MCF 10A (cell line): ENCODE measurements at regions not wholly inside any gene's neighbourhood (a gene's known extent, or its start where the extent isn't known, plus 50 kb on each side); places are given as distances from the start of the nearest gene placed in this dataset.

Source experiments
- BruUV-seq: library from RNA; stranded (reverse); fragments of 400-500 nt; replicated peaks from 2 replicates; lab custom pipeline; 2021; lab: Mats Ljungman, UMichigan
- CTCF ChIA-PET: fragments of 300-600 bp; sonication (Branson Sonifier 250); formaldehyde crosslinking; extraction: SDS; loops from one replicate; lab custom pipeline; 2021; ENCODE audit warnings: antibody characterized with exemption, inconsistent platforms; lab: Yijun Ruan, JAX
- POLR2A ChIA-PET: fragments of 300-600, 350-650 bp; sonication (Branson Sonifier 250); formaldehyde crosslinking; extraction: SDS; loops from one replicate; lab custom pipeline; 2020; ENCODE audit warnings: antibody characterized with exemption, inconsistent platforms; lab: Yijun Ruan, JAX
- DNase-seq: peaks from one replicate; pipeline ENCODE4 v3.0.0-alpha.2; 2018; ENCODE audit not compliant: unreplicated experiment
- H3K27ac Mint-ChIP-seq: one replicate; pipeline ENCODE4 v1.8.0; 2022; ENCODE audit warnings: mild to moderate bottlenecking, low read depth, mixed read lengths; ENCODE audit not compliant: unreplicated experiment
- H3K27me3 Mint-ChIP-seq: one replicate; pipeline ENCODE4 v1.8.0; 2022; ENCODE audit warnings: mixed read lengths; ENCODE audit not compliant: insufficient read depth, unreplicated experiment
- H3K36me3 Mint-ChIP-seq: one replicate; pipeline ENCODE4 v1.8.0; 2022; ENCODE audit warnings: mild to moderate bottlenecking, moderate library complexity, mixed read lengths; ENCODE audit not compliant: insufficient read depth, unreplicated experiment
- H3K4me1 Mint-ChIP-seq: one replicate; pipeline ENCODE4 v1.8.0; 2022; ENCODE audit warnings: mixed read lengths; ENCODE audit not compliant: insufficient read depth, unreplicated experiment
- H3K4me3 Mint-ChIP-seq: one replicate; pipeline ENCODE4 v1.8.0; 2022; ENCODE audit warnings: mild to moderate bottlenecking, moderate library complexity, mixed read lengths; ENCODE audit not compliant: unreplicated experiment
- H3K9me3 Mint-ChIP-seq: one replicate; pipeline ENCODE4 v1.8.0; 2022; ENCODE audit warnings: mixed read lengths; ENCODE audit not compliant: unreplicated experiment
- CTCF ChIP-seq: fragments of 200-600 bp; IDR thresholded peaks from one replicate; pipeline ENCODE4 v1.8.0; 2022; ENCODE audit warnings: antibody characterized with exemption, mild to moderate bottlenecking; ENCODE audit not compliant: unreplicated experiment
- intact Hi-C: fragments of 100-400 bp; cut with micrococcal nuclease; formaldehyde crosslinking; loops from 2 replicates; pipeline ENCODE4 v1.14.1; 2022

GRCh38 chr1:191026828-191027227 lies 549.2 kb upstream of the BRINP3 start:
- no peaks in the 10 kb centered on the region for H3K27me3 Mint-ChIP-seq
- no peak overlapping the region for H3K4me3 Mint-ChIP-seq
- no TSS peak for BruUV-seq
- intact Hi-C loops = no loop called here
- H3K4me1 Mint-ChIP-seq = peaks cover 14% of the 10 kb centered on the region
- peaks cover 23% of the 10 kb centered on the region for H3K9me3 Mint-ChIP-seq
- H3K27ac Mint-ChIP-seq = no peak overlapping the region
- no peak for DNase-seq
- ChIA-PET CTCF (no interaction called here), POLR2A (no interaction called here)
- TF ChIP-seq CTCF = no peak
- H3K36me3 Mint-ChIP-seq = no peaks in the 10 kb centered on the region

- no peak overlapping the region for H3K4me3 Mint-ChIP-seq
- no peaks in the 10 kb centered on the region for H3K36me3 Mint-ChIP-seq
- H3K4me1 Mint-ChIP-seq = no peaks in the 10 kb centered on the region
- BruUV-seq = no TSS peak
- DNase-seq = peak; percentile 13
- ChIA-PET CTCF (interaction anchor here (0.7 kb wide), 1 partner anchor 16 kb away, joined by 3 read pairs; no protein-coding TSS in a partner anchor), POLR2A (interaction anchor here (0.7 kb wide), 1 partner anchor 278 kb away, joined by 3 read pairs; no protein-coding TSS in a partner anchor)
- no peak for TF ChIP-seq CTCF
- intact Hi-C loops = no loop called here
- no peaks in the 10 kb centered on the region for H3K27me3 Mint-ChIP-seq
- H3K9me3 Mint-ChIP-seq = peaks cover 30% of the 10 kb centered on the region
- H3K27ac Mint-ChIP-seq = peak overlapping the region; percentile 68
Measured at GRCh38 chr1:191034132-191034531, 556.5 kb upstream of the BRINP3 start.

GRCh38 chr1:191043066-191043465 lies 565.4 kb upstream of the BRINP3 start:
- ChIA-PET CTCF (no interaction called here), POLR2A (interaction anchor here (0.7 kb wide), 1 partner anchor 235 kb away, joined by 3 read pairs; no protein-coding TSS in a partner anchor)
- intact Hi-C loops = loop anchor here (1.0 kb wide), 1 partner anchor 49 kb away; no protein-coding TSS in a partner anchor
- no peak for TF ChIP-seq CTCF
- no peaks in the 10 kb centered on the region for H3K4me1 Mint-ChIP-seq
- H3K9me3 Mint-ChIP-seq = no peaks in the 10 kb centered on the region
- no TSS peak for BruUV-seq
- H3K27ac Mint-ChIP-seq = no peak overlapping the region
- DNase-seq = no peak
- no peaks in the 10 kb centered on the region for H3K27me3 Mint-ChIP-seq
- no peaks in the 10 kb centered on the region for H3K36me3 Mint-ChIP-seq
- H3K4me3 Mint-ChIP-seq = no peak overlapping the region

- ChIA-PET POLR2A (interaction anchor here (0.6 kb wide), 2 partner anchors 1368 to 1960 kb away, joined by 3 read pairs; no protein-coding TSS in a partner anchor), CTCF (no interaction called here)
- Mint-ChIP-seq H3K27me3 (no peaks in the 10 kb centered on the region), H3K4me3 (no peak overlapping the region), H3K27ac (no peak overlapping the region), H3K4me1 (no peaks in the 10 kb centered on the region), H3K9me3 (no peaks in the 10 kb centered on the region), H3K36me3 (no peaks in the 10 kb centered on the region)
- no peak for DNase-seq
- intact Hi-C loops = no loop called here
- no peak for TF ChIP-seq CTCF
- BruUV-seq = no TSS peak
Measured at GRCh38 chr1:191049781-191050180, 572.1 kb upstream of the BRINP3 start.
